HEK293 (cell line): ENCODE measurements at regions not wholly inside any gene's neighbourhood (a gene's known extent, or its start where the extent isn't known, plus 50 kb on each side); places are given as distances from the start of the nearest gene placed in this dataset.

Experiments used
- CTCF ChIA-PET: fragments of 350-600 bp; formaldehyde crosslinking; extraction: SDS; loops from one replicate; lab custom pipeline; 2021; ENCODE audit warnings: antibody characterized with exemption; lab: Yijun Ruan, JAX
- POLR2A ChIA-PET: fragments of 300-600 bp; formaldehyde crosslinking; extraction: SDS; loops from one replicate; lab custom pipeline; 2020; ENCODE audit warnings: antibody characterized with exemption, inconsistent platforms; lab: Yijun Ruan, JAX
- H3K27ac ChIP-seq: fragments of 200-500 bp; sonication (Bioruptor generic); 2 replicates; pipeline ENCODE4 v1.5.1; 2014; ENCODE audit warnings: low read depth, low read length, control low read depth, inconsistent platforms; ENCODE audit errors: extremely low read depth
- H3K36me3 ChIP-seq, 2 experiments: fragments of 200-500 bp in 1 of 2; sonication (Bioruptor generic) in 1 of 2; 1 replicate in 1 of 2; 2 replicates in 1 of 2; pipeline ENCODE4 v1.5.1; 2014 to 2017; ENCODE audit warnings: inconsistent platforms in 2 of 2, low read length in 2 of 2; ENCODE audit not compliant: control insufficient read depth in 2 of 2, insufficient read depth in 1 of 2
- H3K4me1 ChIP-seq: fragments of 200-500 bp; sonication (Bioruptor generic); 2 replicates; pipeline ENCODE4 v1.5.1; 2014; ENCODE audit warnings: mild to moderate bottlenecking, low read length, inconsistent platforms; ENCODE audit not compliant: control insufficient read depth, insufficient read depth
- H3K4me3 ChIP-seq: 2 replicates; pipeline ENCODE4 v1.5.1; 2011; ENCODE audit warnings: low read depth, mild to moderate bottlenecking, control low read depth, low read length, moderate library complexity
- H3K9me3 ChIP-seq: fragments of 200-500 bp; sonication (Bioruptor generic); 2 replicates; pipeline ENCODE4 v1.5.1; 2014; ENCODE audit warnings: low read depth, low read length, inconsistent platforms; ENCODE audit not compliant: control insufficient read depth, insufficient read depth
- ATF2 ChIP-seq: fragments of 450-650 bp; formaldehyde crosslinking; IDR thresholded peaks from 2 replicates; pipeline ENCODE4 v1.5.1; 2016; ENCODE audit warnings: missing biosample characterization, missing genetic modification characterization, low read depth
- BCL6B ChIP-seq: fragments of 450-650 bp; formaldehyde crosslinking; IDR thresholded peaks from 2 replicates; pipeline ENCODE4 v1.5.1; 2017; ENCODE audit warnings: missing biosample characterization, missing genetic modification characterization
- EGR2 ChIP-seq: fragments of 450-650 bp; formaldehyde crosslinking; IDR thresholded peaks from 2 replicates; pipeline ENCODE4 v1.5.1; 2016; ENCODE audit warnings: low read depth, missing biosample characterization, missing genetic modification characterization
- HOXD13 ChIP-seq: sonication (generic); formaldehyde crosslinking; IDR thresholded peaks from 2 replicates; pipeline ENCODE4 v1.8.0; 2022; ENCODE audit warnings: missing genetic modification reagents, borderline replicate concordance
- KLF17 ChIP-seq: fragments of 450-650 bp; formaldehyde crosslinking; IDR thresholded peaks from 2 replicates; pipeline ENCODE4 v1.5.1; 2016; ENCODE audit warnings: missing biosample characterization, missing genetic modification characterization
- REPIN1 ChIP-seq: fragments of 450-650 bp; formaldehyde crosslinking; IDR thresholded peaks from 2 replicates; pipeline ENCODE4 v1.5.1; 2017; ENCODE audit warnings: missing biosample characterization, missing genetic modification characterization, low read depth
- REST ChIP-seq: fragments of 450-650 bp; formaldehyde crosslinking; IDR thresholded peaks from 2 replicates; pipeline ENCODE4 v1.5.1; 2016; ENCODE audit warnings: missing biosample characterization, missing genetic modification characterization
- TRIM28 ChIP-seq: IDR thresholded peaks from 2 replicates; pipeline ENCODE4 v1.6.1; 2011; ENCODE audit warnings: low read length, control low read depth, borderline replicate concordance
- TSHZ1 ChIP-seq: fragments of 450-650 bp; formaldehyde crosslinking; IDR thresholded peaks from 2 replicates; pipeline ENCODE4 v1.5.1; 2016; ENCODE audit warnings: missing biosample characterization, missing genetic modification characterization, borderline replicate concordance
- YY2 ChIP-seq: fragments of 450-650 bp; formaldehyde crosslinking; IDR thresholded peaks from 2 replicates; pipeline ENCODE4 v1.5.1; 2016; ENCODE audit warnings: missing biosample characterization, missing genetic modification characterization
- ZBTB10 ChIP-seq: fragments of 450-650 bp; formaldehyde crosslinking; IDR thresholded peaks from 2 replicates; pipeline ENCODE4 v1.5.1; 2016; ENCODE audit warnings: missing biosample characterization, missing genetic modification characterization
- ZBTB17 ChIP-seq: fragments of 450-650 bp; formaldehyde crosslinking; IDR thresholded peaks from 2 replicates; pipeline ENCODE4 v1.5.1; 2016; ENCODE audit warnings: missing biosample characterization, missing genetic modification characterization
- ZNF501 ChIP-seq: fragments of 450-650 bp; formaldehyde crosslinking; IDR thresholded peaks from 2 replicates; pipeline ENCODE4 v1.5.1; 2016; ENCODE audit warnings: missing biosample characterization, missing genetic modification characterization
- ZNF549 ChIP-seq: fragments of 450-650 bp; IDR thresholded peaks from 2 replicates; pipeline ENCODE4 v1.5.1; 2018; ENCODE audit warnings: missing biosample characterization, missing genetic modification characterization, mild to moderate bottlenecking, inconsistent platforms, moderate library complexity
- ZNF555 ChIP-seq: fragments of 450-650 bp; formaldehyde crosslinking; conservative IDR thresholded peaks from 2 replicates; pipeline ENCODE4 v1.5.1; 2017; ENCODE audit warnings: missing biosample characterization, mild to moderate bottlenecking, missing genetic modification characterization, inconsistent platforms
- ZNF580 ChIP-seq: fragments of 450-650 bp; formaldehyde crosslinking; IDR thresholded peaks from 2 replicates; pipeline ENCODE4 v1.5.1; 2016; ENCODE audit warnings: missing biosample characterization, missing genetic modification characterization
- ZNF639 ChIP-seq: fragments of 450-650 bp; formaldehyde crosslinking; IDR thresholded peaks from 2 replicates; pipeline ENCODE4 v1.5.1; 2016; ENCODE audit warnings: missing biosample characterization, missing genetic modification characterization
- ZSCAN16 ChIP-seq: fragments of 450-650 bp; formaldehyde crosslinking; IDR thresholded peaks from 2 replicates; pipeline ENCODE4 v1.5.1; 2016; ENCODE audit warnings: missing biosample characterization, missing genetic modification characterization
- ZSCAN18 ChIP-seq: fragments of 450-650 bp; formaldehyde crosslinking; IDR thresholded peaks from 2 replicates; pipeline ENCODE4 v1.5.1; 2016; ENCODE audit warnings: missing biosample characterization, missing genetic modification characterization

GRCh38 chr3:74282202-74282601 lies 332.3 kb downstream of the CNTN3 start (continued):
- TF ChIP-seq TSHZ1 (tag by site-specific recombination) = no peak

- Histone ChIP-seq H3K27ac (no peak overlapping the region), H3K9me3 (no peaks in the 10 kb centered on the region), H3K36me3 (no peaks in the 10 kb centered on the region), H3K4me3 (no peak overlapping the region), H3K4me1 (no peaks in the 10 kb centered on the region)
- ChIA-PET POLR2A (no interaction called here), CTCF (interaction anchor here (0.6 kb wide), 1 partner anchor 14 kb away, joined by 3 read pairs; no protein-coding TSS in a partner anchor)
- TF ChIP-seq ATF2 = no peak
- TF ChIP-seq EGR2 (tag by site-specific recombination) = no peak
- no peak for TF ChIP-seq KLF17 (tag by site-specific recombination)
- TF ChIP-seq ZNF501 (tag by site-specific recombination) = no peak
- TF ChIP-seq ZNF549 = no peak
- no peak for TF ChIP-seq ZNF639 (tag by site-specific recombination)
- no peak for TF ChIP-seq REST (tag by site-specific recombination)
- TF ChIP-seq ZBTB10 (tag by site-specific recombination) = no peak
- TF ChIP-seq YY2 (tag by site-specific recombination) = no peak
- no peak for TF ChIP-seq ZSCAN18
- no peak for TF ChIP-seq ZSCAN16 (tag by site-specific recombination)
- no peak for TF ChIP-seq TRIM28
- no peak for TF ChIP-seq ZNF580 (tag by site-specific recombination)
- TF ChIP-seq HOXD13 = no peak
- TF ChIP-seq REPIN1 (tag by site-specific recombination) = no peak
- no peak for TF ChIP-seq ZNF555 (tag by site-specific recombination)
- no peak for TF ChIP-seq ZBTB17
- no peak for TF ChIP-seq BCL6B (tag by site-specific recombination)
Measured at GRCh38 chr3:74281705-74282104, 332.8 kb downstream of the CNTN3 start.
